ENCODE measurements at regions not wholly inside any gene's neighbourhood (a gene's known extent, or its start where the extent isn't known, plus 50 kb on each side); places are given as distances from the start of the nearest gene placed in this dataset.

- no peak for DNase-seq (ENCODE audit: low spot score)
Observed at GRCh38 chr18:44231936-44232335, 448.8 kb upstream of the SETBP1 start.

DNA sequence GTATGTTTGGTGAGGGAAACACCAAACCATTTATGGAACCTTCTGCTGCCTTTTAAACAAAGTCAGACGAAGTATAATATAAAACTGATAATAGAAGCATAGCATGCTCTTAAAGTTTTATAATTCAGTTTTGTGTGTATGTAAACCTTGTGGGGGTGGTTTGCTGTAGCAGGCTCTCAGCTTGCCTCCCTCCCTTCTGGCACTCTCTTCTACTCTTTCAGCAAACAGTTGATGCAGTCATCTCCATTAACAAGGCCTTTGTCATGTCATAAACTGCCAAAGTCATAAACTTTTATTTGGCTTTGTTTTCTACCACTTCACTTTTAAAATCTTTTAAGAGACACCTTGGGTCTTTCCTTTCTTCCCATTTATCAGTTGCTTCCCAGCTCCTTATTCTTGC, 448.2 kb upstream of the SETBP1 start:
- no peak for DNase-seq (ENCODE audit: low spot score)

DNA sequence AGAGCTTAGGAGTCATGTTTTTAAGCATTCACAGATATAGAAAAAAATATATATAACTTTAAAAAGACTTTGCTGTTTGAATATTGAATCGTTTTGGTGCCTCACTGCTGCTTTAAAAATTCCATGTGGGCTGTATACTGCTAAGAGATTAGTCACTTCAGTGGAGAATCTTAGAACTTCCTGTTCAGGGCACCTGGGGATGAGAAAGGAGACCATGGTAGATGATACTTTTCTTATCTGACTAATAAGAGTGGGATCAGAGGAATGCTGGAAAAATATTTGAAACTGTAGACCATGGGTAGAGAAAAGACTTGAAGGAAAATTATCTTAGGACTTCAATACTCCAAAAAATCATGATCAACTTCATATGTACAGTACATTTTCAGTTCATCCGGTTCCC, 442.2 kb upstream of the SETBP1 start:
- DNase-seq (ENCODE audit: low spot score): no peak

GRCh38 chr18:44238911-44239310, 441.8 kb upstream of the SETBP1 start:
- no peak for DNase-seq (ENCODE audit: low spot score)

DNA sequence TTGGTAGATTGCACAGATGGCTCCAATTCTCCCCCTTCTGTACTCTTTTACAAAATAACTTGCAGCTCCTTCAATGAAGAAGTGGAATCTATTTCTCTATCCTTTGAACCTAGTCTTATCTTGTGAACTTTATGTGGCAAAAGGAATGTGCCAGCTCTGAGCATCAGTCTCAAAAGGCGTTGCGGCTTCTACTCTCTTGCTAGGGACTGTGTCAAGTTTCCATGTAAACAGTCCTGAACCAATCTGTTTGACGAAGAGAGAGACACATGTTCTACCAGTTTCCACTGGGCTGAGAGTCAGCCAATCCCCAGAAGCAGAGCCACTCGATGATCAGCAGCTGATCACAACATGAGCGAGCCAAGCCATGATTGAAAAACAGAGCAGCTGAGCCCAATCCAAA, 439.7 kb upstream of the SETBP1 start:
- DNase-seq (ENCODE audit: low spot score): no peak

GRCh38 chr18:44245019-44245418, 435.7 kb upstream of the SETBP1 start:
- no peak for DNase-seq (ENCODE audit: low spot score)

GRCh38 chr18:44246001-44246400, 434.7 kb upstream of the SETBP1 start:
- no peak for DNase-seq (ENCODE audit: low spot score)

- no peak for DNase-seq (ENCODE audit: low spot score)
Observed at GRCh38 chr18:44258086-44258485, 422.6 kb upstream of the SETBP1 start.

DNA sequence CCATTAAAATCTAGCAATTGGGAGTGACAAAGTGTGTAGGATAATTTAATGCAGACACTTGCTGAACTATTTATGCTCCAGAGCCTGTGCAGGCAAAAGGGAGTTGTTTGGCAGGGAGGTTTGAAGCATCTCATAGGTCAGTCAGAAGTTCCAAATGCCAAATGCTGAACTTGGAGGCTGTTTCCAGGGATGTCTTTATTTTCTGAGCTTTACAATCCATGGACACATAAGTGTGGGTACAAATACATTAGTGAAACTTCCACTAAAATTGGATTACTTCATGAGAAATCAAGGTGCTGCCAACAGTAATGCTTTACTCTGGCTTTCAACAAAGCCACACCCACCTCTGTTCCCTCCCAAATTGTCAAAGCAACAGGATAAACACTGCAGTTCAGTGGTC, 422.1 kb upstream of the SETBP1 start:
- no peak for DNase-seq (ENCODE audit: low spot score)

GRCh38 chr18:44259610-44260009, 421.1 kb upstream of the SETBP1 start:
- no peak for DNase-seq (ENCODE audit: low spot score)

DNA sequence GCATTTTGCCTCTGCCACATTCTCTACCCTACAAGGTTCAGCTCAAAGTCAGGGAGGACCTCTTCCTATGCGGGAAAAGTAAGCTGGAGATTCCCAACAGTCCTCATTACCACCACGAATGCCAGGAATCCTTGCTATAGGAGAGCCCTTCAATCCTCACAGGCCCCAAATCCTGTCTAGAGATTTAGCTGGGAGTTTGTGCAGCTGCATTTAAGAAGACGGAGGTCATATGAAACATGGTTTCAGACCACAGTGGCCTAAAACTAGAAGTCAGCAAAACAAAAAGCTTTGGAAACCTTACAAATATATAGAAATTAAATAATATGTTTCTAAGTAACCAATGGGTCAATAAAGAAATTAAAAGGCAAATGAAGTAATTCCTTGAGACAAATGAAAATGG, 415.3 kb upstream of the SETBP1 start:
- DNase-seq (ENCODE audit: low spot score): no peak

- DNase-seq (ENCODE audit: low spot score): no peak
Observed at GRCh38 chr18:44273298-44273697, 407.4 kb upstream of the SETBP1 start.

DNA sequence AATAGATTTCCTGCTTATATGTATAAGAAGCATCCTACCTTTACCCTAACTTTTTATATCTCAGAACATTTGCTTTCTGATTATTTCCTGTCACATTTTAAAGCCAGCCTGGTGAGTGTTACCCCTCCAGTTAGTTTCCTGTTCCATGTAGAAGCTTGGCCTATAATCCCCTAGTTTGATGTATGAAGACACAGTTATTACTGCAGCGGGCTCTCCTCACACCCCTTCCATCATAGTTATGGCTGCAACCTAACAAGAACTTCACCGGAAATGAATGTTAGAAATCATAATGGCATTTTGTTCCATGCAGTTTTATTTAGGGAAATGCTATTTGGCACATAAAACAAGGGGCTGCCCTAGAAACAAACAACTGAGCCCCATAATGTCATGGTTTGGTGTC, 400.2 kb upstream of the SETBP1 start:
- no peak for DNase-seq (ENCODE audit: low spot score)

GRCh38 chr18:44286049-44286448, 394.6 kb upstream of the SETBP1 start:
- no peak for DNase-seq (ENCODE audit: low spot score)

DNA sequence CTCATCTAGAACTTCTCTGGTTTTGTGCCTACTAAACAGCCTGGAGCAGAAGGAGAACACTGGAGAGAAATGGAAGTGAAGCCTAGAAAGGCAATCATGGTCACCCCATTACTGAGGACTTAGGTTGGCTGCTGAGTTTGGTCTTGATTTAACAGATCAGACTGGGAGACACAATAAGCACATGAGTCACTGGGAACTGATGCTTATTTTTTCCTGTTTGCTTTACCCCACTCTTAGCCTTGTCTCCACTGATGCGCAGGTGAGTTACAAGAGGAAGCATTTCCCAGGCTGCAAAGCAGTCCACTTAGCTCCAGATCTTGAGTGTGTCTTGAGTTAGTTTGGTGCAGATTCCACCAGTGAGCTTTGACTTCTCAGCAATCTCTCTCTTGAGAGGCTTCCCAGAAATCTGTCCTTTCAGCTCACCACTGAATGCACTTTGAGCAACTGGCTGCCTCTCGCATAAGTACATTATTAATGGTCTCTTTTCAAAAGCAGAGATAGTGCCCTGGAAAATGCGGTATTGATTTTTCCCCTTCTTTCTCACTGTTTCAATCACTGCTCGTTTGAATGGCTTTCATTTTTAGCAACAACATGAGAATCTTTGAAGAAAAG, 390.2 kb upstream of the SETBP1 start:
- DNase-seq (ENCODE audit: low spot score): no peak

- DNase-seq (ENCODE audit: low spot score): no peak
Observed at GRCh38 chr18:44298566-44298965, 382.1 kb upstream of the SETBP1 start.

DNA sequence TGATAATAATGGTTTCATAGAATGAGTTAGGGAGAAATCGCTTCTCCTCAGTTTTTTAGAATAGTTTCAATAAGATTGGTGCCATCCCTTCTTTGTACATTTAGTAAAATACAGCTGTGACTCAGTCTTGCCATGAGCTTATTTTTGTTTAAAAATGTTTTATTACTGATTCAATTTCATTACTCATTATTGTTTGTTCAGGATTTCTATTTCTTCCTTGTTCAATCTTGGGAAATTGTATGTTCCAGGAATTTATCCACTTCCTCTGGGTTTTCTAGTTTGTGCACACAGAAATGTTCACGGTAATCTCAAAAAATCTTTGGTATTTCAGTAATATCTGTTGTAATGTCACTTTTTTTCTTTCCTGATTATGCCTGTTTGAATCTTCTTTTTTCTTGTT, 371.5 kb upstream of the SETBP1 start:
- no peak for DNase-seq (ENCODE audit: low spot score)

DNA sequence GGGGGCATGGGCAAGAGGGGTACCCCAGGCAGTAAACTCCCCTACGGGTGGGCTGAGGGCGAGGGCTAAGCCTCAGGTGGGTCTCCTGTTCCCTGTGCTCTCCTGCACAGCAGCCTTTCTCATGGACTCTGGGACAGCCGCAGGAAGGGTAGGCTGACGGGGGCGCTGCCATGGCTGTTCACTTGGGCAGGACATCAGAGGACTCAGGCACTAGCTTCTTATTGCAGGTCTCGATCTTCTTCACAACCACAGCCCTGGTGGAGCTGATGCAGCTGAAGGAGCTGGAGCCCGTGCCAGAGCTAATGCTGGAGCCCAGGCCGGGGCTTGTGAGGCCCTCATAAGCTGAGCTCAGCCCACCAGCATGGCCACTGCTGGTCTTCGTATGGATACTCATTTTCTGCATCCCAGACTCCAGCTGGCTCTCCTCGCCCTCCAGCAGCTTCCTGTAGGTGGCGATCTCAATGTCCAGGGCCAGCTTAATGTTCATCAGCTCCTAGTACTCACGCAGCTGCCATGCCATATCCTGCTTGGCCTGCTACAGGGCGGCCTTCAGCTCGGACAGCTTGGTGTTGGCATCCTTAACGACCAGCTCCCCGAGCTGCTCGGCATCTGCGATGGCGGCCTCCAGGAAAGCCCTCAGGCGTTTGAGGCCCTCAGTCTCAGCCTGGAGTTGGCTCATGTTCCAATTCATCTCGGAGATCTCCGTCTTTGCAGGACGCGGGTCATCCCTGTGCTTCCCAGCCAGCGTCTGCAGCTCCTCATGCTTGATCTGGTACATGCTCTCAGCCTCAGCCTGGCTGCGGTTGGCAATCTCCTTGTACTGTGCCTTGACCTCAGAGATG, 359.8 kb upstream of the SETBP1 start:
- DNase-seq (ENCODE audit: low spot score): no peak

DNA sequence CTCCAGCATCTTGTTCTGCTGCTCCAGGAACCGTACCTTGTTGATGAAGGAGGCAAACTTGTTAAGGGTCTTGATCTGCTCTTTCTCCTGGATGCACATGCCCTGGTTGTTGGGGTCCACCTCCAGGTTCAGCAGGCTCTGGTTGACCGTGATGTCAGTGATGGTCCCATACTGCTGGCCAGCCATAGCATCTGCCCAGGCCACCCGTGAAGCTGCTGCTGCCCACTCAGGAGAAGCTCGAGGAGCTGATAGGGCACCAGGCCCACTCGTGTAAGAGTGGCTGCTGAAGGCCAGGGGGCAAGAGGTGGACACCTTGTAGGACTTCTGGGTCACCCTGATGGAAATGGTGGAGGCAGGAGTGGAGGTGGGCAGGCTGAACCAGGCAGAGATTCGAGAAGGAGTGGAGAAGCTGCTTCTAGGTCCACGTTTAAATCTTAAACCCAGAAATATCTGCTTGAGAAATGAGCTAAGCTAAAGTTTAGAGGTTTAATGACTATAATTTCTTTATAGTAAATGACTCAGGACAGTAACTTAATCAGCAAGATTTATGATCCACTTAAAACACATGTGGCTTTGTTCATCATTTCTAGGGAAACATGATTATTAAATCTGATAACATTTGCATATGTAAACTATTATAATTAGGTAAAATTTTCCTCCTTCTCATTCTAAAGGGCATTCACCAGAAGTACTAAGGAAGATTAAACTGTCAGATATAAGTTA, 358.7 kb upstream of the SETBP1 start:
- DNase-seq (ENCODE audit: low spot score): no peak

GRCh38 chr18:44323125-44323524, 357.6 kb upstream of the SETBP1 start:
- no peak for DNase-seq (ENCODE audit: low spot score)

DNA sequence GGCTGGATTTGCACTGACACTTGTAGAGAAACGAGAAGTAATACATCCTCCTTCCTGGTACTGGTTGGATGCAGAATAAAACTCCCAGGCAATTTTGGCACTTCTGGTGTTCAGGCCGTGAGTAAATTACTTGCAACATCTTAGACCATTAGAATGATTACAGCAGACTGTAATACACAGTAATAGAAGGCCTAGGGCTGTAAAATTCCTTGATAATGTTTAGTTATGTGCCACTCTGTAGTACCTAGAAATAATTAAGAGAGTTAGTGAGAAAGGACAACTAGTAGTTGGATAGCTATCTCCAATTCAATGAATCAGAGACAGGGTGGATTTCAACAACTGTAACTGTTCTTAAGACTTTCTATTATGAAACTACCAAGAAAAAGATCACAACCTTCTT, 356.3 kb upstream of the SETBP1 start:
- DNase-seq (ENCODE audit: low spot score): no peak

- DNase-seq (ENCODE audit: low spot score): no peak
Observed at GRCh38 chr18:44325903-44326635, 354.6 kb upstream of the SETBP1 start.
